Gastrocnemius medialis (tissue), 4 donors: ENCODE measurements at regions not wholly inside any gene's neighbourhood (a gene's known extent, or its start where the extent isn't known, plus 50 kb on each side); places are given as distances from the start of the nearest gene placed in this dataset.

Source experiments
- CTCF ChIP-seq, 5 experiments: fragments of 450-650 bp in 3 of 5; fragments of 200-600 bp in 2 of 5; sonication (generic) in 2 of 5; IDR thresholded peaks in 4 of 5; conservative IDR thresholded peaks in 1 of 5; 1 replicate in 4 of 5; 2 replicates in 1 of 5; pipeline ENCODE4 v1.5.1; 2016 to 2019; ENCODE audit warnings: antibody characterized with exemption in 5 of 5, mild to moderate bottlenecking in 3 of 5, moderate library complexity in 3 of 5
- POLR2A ChIP-seq, 2 donors: fragments of 450-650 bp; IDR thresholded peaks; one replicate each; pipeline ENCODE4 v1.6.1; 2017; ENCODE audit warnings: antibody characterized with exemption in 2 of 2, mild to moderate bottlenecking in 2 of 2, moderate library complexity in 2 of 2

GRCh38 chr4:56187688-56188087 lies 199.6 kb downstream of the AASDH start:
- TF ChIP-seq CTCF (IDR thresholded peaks at IDR 0.05 in 4 of 5, conservative IDR thresholded peaks at IDR 0.05 in 1 of 5) (no peak), POLR2A (IDR thresholded peaks at IDR 0.05) (no peak)
